Heart left ventricle (tissue), 16 donors: ENCODE measurements at regions not wholly inside any gene's neighbourhood (a gene's known extent, or its start where the extent isn't known, plus 50 kb on each side); places are given as distances from the start of the nearest gene placed in this dataset.
A peak's percentile ranks its signal among the peaks of the same experiment; 100 is the strongest.

Experiments used
- ATAC-seq, 4 donors: fragments of 200-7000 bp; cut with Tn5 transposase; one replicate each; pipeline ENCODE4 v1.9.1; 2020 to 2022; ENCODE audit warnings: moderate library complexity in 4 of 4, mild to moderate bottlenecking in 3 of 4, moderate number of reproducible peaks in 1 of 4
- DNase-seq, 5 donors: peaks; one replicate each; pipeline ENCODE4 v3.0.0-alpha.2; 2020
- H3K27ac ChIP-seq, 12 donors: fragments of 200-600 bp; sonication (generic) in 4 of 12; one replicate each; pipeline versions ENCODE4 v1.5.0 to v1.8.0; 2016 to 2022; ENCODE audit warnings: mild to moderate bottlenecking in 2 of 12
- H3K27me3 ChIP-seq, 9 donors: fragments of 200-600 bp; sonication (generic) in 2 of 9; one replicate each; pipeline versions ENCODE4 v1.5.1 to v1.8.0; 2016 to 2022; ENCODE audit warnings: mild to moderate bottlenecking in 3 of 9
- H3K36me3 ChIP-seq, 9 donors: fragments of 200-600 bp; sonication (generic) in 2 of 9; one replicate each; pipeline versions ENCODE4 v1.5.0 to v1.8.0; 2018 to 2022; ENCODE audit warnings: mild to moderate bottlenecking in 2 of 9
- H3K4me1 ChIP-seq, 12 donors: fragments of 200-600 bp; sonication (generic) in 4 of 12; one replicate each; pipeline versions ENCODE4 v1.5.0 to v1.8.0; 2016 to 2022; ENCODE audit warnings: mild to moderate bottlenecking in 3 of 12
- H3K4me3 ChIP-seq, 12 donors: fragments of 200-600 bp; sonication (generic) in 4 of 12; one replicate each; pipeline versions ENCODE4 v1.5.0 to v1.8.0; 2017 to 2022; ENCODE audit warnings: mild to moderate bottlenecking in 9 of 12, moderate library complexity in 4 of 12
- H3K9me3 ChIP-seq, 12 donors: fragments of 200-600 bp; sonication (generic) in 4 of 12; one replicate each; pipeline versions ENCODE4 v1.5.0 to v1.8.0; 2016 to 2022; ENCODE audit warnings: mild to moderate bottlenecking in 1 of 12
- CTCF ChIP-seq, 12 donors: fragments of 200-600 bp; sonication (generic) in 4 of 12; IDR thresholded peaks; one replicate each; pipeline versions ENCODE4 v1.5.0 to v1.8.0; 2018 to 2022; ENCODE audit warnings: antibody characterized with exemption in 12 of 12, mild to moderate bottlenecking in 5 of 12
- POLR2A ChIP-seq, 2 donors: fragments of 450-650 bp; IDR thresholded peaks; one replicate each; pipeline ENCODE4 v1.6.1; 2017; ENCODE audit warnings: antibody characterized with exemption in 2 of 2, mild to moderate bottlenecking in 2 of 2, moderate library complexity in 2 of 2
- WGBS, 4 donors: extraction: QIAGEN DNeasy Blood & Tissue Kit in 2 of 4; methylation state at CpG; one replicate each; pipeline versions ENCODE4 v1.1.5 to v1.1.7; 2013 to 2018; 5-methylcytosine and 5-hydroxymethylcytosine counted together
- intact Hi-C, 10 donors: fragments of 100-400 bp; cut with DNase I; formaldehyde crosslinking; loops; one replicate each; pipeline versions ENCODE4 v1.11.1 to v1.14.2; 2022
- donor health status: ischemic (EF 13 %, LVEDD 7.1; RV severe dilation, severe dysfunction).
- donor health status: healthy with polysubstance abuse.
- donor health status: DM: no; HTN: yes; CAD: no.
- donor health status: DM: no; HTN: no; CAD: no.
- donor health status: ischemic (EF 25% LVEDD 6.9; RV normal size, moderate dysfunction).
- donor health status: ischemic (EF 25% LVEDD 5.7; RV mildly dilated, moderate dysfunction).
- donor health status: healthy.
- donor health status: DM: yes; HTN: yes; CAD: no.
- donor health status: ischemic (EF 35%, LVEDD 5.7; RV mildly dilated, moderate dysfunction).
- donor health status: nonischemic (EF 11% LVEDD 7.7; RV severe dilation, severe dysfunction).
- donor health status: DM: yes; HTN: yes; CAD: no.
- donor health status: PGD.
- donor health status: ischemic (EF 29% LVEDD 5.4; RV normal size, mild dysfunction).
- donor health status: nonischemic (EF 23%, LVEDD 6.1; RV moderate dilation, normal function).

GRCh38 chr4:31662951-31663350 is 942.8 kb downstream of the PCDH7 start:
- Histone ChIP-seq H3K4me1 (no peaks in the 10 kb centered on the region), H3K36me3 (no peaks in the 10 kb centered on the region), H3K9me3 (no peaks in the 10 kb centered on the region), H3K4me3 (no peak overlapping the region), H3K27me3 (no peaks in the 10 kb centered on the region), H3K27ac (no peak overlapping the region)
- intact Hi-C loops = no loop called here
- ATAC-seq = no peak
- WGBS, 4 donors = 87 to 94% (median 91%) methylated on average over 2 of the region's 2 CpGs
- TF ChIP-seq POLR2A (IDR thresholded peaks at IDR 0.05) = no peak
- no peak for TF ChIP-seq CTCF (IDR thresholded peaks at IDR 0.05)
- DNase-seq = no peak

- no peaks in the 10 kb centered on the region for H3K9me3 ChIP-seq
- whole genome bisulfite sequencing, 4 donors = 53 to 67% (median 64%) methylated on average over 2 of the region's 2 CpGs
- H3K27ac ChIP-seq = no peak overlapping the region
- no peak for ATAC-seq
- H3K27me3 ChIP-seq = no peaks in the 10 kb centered on the region
- no peak overlapping the region for H3K4me3 ChIP-seq
- intact Hi-C loops = no loop called here
- TF ChIP-seq POLR2A (IDR thresholded peaks at IDR 0.05) (no peak), CTCF (IDR thresholded peaks at IDR 0.05) (no peak)
- no peak for DNase-seq
- no peaks in the 10 kb centered on the region for H3K4me1 ChIP-seq
- no peaks in the 10 kb centered on the region for H3K36me3 ChIP-seq
These were observed 947.5 kb downstream of the PCDH7 start for GRCh38 chr4:31667686-31668085.

- intact Hi-C loops = loop anchor here in 9 of 10 donors (5.0 to 10.0 kb wide), 4 partner anchors 622 to 962 kb away; no protein-coding TSS in a partner anchor
- Histone ChIP-seq H3K4me3 (no peak overlapping the region), H3K36me3 (no peaks in the 10 kb centered on the region), H3K27ac (no peak overlapping the region), H3K27me3 (no peaks in the 10 kb centered on the region), H3K9me3 (no peaks in the 10 kb centered on the region), H3K4me1 (no peaks in the 10 kb centered on the region)
- ATAC-seq = peak in 1 of 4 donors; percentile 60
- DNase-seq = no peak
- WGBS, 4 donors = 58 to 76% (median 64%) methylated on average over 1 of the region's 1 CpG
- TF ChIP-seq POLR2A (IDR thresholded peaks at IDR 0.05) (no peak), CTCF (IDR thresholded peaks at IDR 0.05) (peak in 11 of 12 donors; percentile 26 to 53 (median 39))
These were observed 954.3 kb downstream of the PCDH7 start for GRCh38 chr4:31674313-31674947.

- no peak for ATAC-seq
- TF ChIP-seq POLR2A (IDR thresholded peaks at IDR 0.05) (no peak), CTCF (IDR thresholded peaks at IDR 0.05) (no peak)
- no peak for DNase-seq
- Histone ChIP-seq H3K4me3 (no peak overlapping the region), H3K27me3 (no peaks in the 10 kb centered on the region), H3K27ac (no peak overlapping the region), H3K36me3 (no peaks in the 10 kb centered on the region), H3K4me1 (no peaks in the 10 kb centered on the region), H3K9me3 (no peaks in the 10 kb centered on the region)
- WGBS, 4 donors = 54 to 75% (median 60%) methylated on average over 1 of the region's 1 CpG
- intact Hi-C loops = loop anchor here in 8 of 10 donors (10.0 kb wide), 2 partner anchors 634 to 964 kb away; no protein-coding TSS in a partner anchor
These were observed 958.2 kb downstream of the PCDH7 start for GRCh38 chr4:31678356-31678755.
